Loucy (cell line): ENCODE measurements at regions not wholly inside any gene's neighbourhood (a gene's known extent, or its start where the extent isn't known, plus 50 kb on each side); places are given as distances from the start of the nearest gene placed in this dataset.
A peak's percentile ranks its signal among the peaks of the same experiment; 100 is the strongest.

Experiments
- H2AFZ ChIP-seq: fragments of 200-600 bp; sonication (generic); 2 replicates; pipeline ENCODE4 v1.6.0; 2016; ENCODE audit warnings: antibody characterized with exemption, mild to moderate bottlenecking, low read length, moderate library complexity
- H3F3A ChIP-seq: fragments of 200-600 bp; 2 replicates; pipeline ENCODE4 v1.6.0; 2016; ENCODE audit warnings: antibody characterized with exemption, low read depth, mild to moderate bottlenecking
- H3K27me3 ChIP-seq: fragments of 200-600 bp; sonication (generic); 2 replicates; pipeline ENCODE4 v1.6.1; 2014; ENCODE audit warnings: low read length, mild to moderate bottlenecking; ENCODE audit not compliant: insufficient read depth, poor library complexity, severe bottlenecking
- H3K36me3 ChIP-seq: fragments of 200-600 bp; sonication (generic); 2 replicates; pipeline ENCODE4 v1.6.1; 2016; ENCODE audit warnings: low read length; ENCODE audit not compliant: insufficient read depth
- H3K4me1 ChIP-seq: fragments of 200-600 bp; sonication (generic); 2 replicates; pipeline ENCODE4 v1.5.1; 2014; ENCODE audit warnings: low read length, mild to moderate bottlenecking; ENCODE audit not compliant: insufficient read depth, poor library complexity, severe bottlenecking
- H3K4me2 ChIP-seq: fragments of 200-600 bp; sonication (generic); 2 replicates; pipeline ENCODE4 v1.6.0; 2014; ENCODE audit warnings: antibody characterized with exemption, low read length, low read depth, mild to moderate bottlenecking; ENCODE audit not compliant: poor library complexity, severe bottlenecking
- H3K4me3 ChIP-seq: fragments of 200-600 bp; sonication (generic); 2 replicates; pipeline ENCODE4 v1.5.1; 2014; ENCODE audit warnings: low read length, mild to moderate bottlenecking, mixed read lengths; ENCODE audit not compliant: poor library complexity, severe bottlenecking
- H3K79me2 ChIP-seq: fragments of 200-600 bp; sonication (generic); 2 replicates; pipeline ENCODE4 v1.6.1; 2014; ENCODE audit warnings: low read length; ENCODE audit not compliant: insufficient read depth
- H3K9ac ChIP-seq: fragments of 200-600 bp; sonication (generic); 2 replicates; pipeline ENCODE4 v1.6.0; 2014; ENCODE audit warnings: mild to moderate bottlenecking, low read depth, low read length, moderate library complexity; ENCODE audit not compliant: poor library complexity, severe bottlenecking
- H3K9me2 ChIP-seq: fragments of 200-600 bp; sonication (generic); replicated peaks from 2 replicates; pipeline ENCODE4 v1.6.1; 2016; ENCODE audit warnings: low read depth, low read length, mixed read lengths
- H3K9me3 ChIP-seq: fragments of 200-600 bp; sonication (generic); 2 replicates; pipeline ENCODE4 v1.6.1; 2014; ENCODE audit warnings: mild to moderate bottlenecking, antibody characterized with exemption, low read length, low read depth; ENCODE audit not compliant: insufficient read depth
- H4K20me1 ChIP-seq: fragments of 200-600 bp; sonication (generic); 2 replicates; pipeline ENCODE4 v1.6.0; 2014; ENCODE audit warnings: antibody characterized with exemption, low read length, mild to moderate bottlenecking; ENCODE audit not compliant: insufficient read depth, poor library complexity, severe bottlenecking
- CTCF ChIP-seq: fragments of 200-600 bp; sonication (generic); conservative IDR thresholded peaks from 2 replicates; pipeline ENCODE4 v1.5.1; 2014; ENCODE audit warnings: mild to moderate bottlenecking, antibody characterized with exemption, low read length
- EZH2phosphoT487 ChIP-seq: fragments of 200-600 bp; IDR thresholded peaks from 2 replicates; pipeline ENCODE4 v1.6.1; 2018; ENCODE audit warnings: antibody characterized with exemption, mild to moderate bottlenecking, moderate library complexity, borderline replicate concordance

- Histone ChIP-seq H3K79me2 (no peaks in the 10 kb centered on the region), H3K9ac (no peak overlapping the region), H3F3A (no peaks in the 10 kb centered on the region), H2AFZ (no peak overlapping the region), H3K9me3 (no peaks in the 10 kb centered on the region), H3K27me3 (no peaks in the 10 kb centered on the region), H3K9me2 (no peaks in the 10 kb centered on the region), H3K4me2 (no peak overlapping the region), H3K36me3 (no peaks in the 10 kb centered on the region), H3K4me3 (no peak overlapping the region), H3K4me1 (peaks cover 72% of the 10 kb centered on the region), H4K20me1 (no peaks in the 10 kb centered on the region)
- no peak for TF ChIP-seq CTCF
- no peak for TF ChIP-seq EZH2phosphoT487
Observed at GRCh38 chr12:98402671-98403070, 112.7 kb upstream of the TMPO start.

GRCh38 chr12:98403385-98403784 lies 112.0 kb upstream of the TMPO start:
- Histone ChIP-seq H3K36me3 (no peaks in the 10 kb centered on the region), H3K9me2 (no peaks in the 10 kb centered on the region), H3K4me3 (no peak overlapping the region), H3K4me1 (peaks cover 68% of the 10 kb centered on the region), H3K79me2 (no peaks in the 10 kb centered on the region), H4K20me1 (no peaks in the 10 kb centered on the region), H3F3A (no peaks in the 10 kb centered on the region), H2AFZ (peak overlapping the region; percentile 84; the same call in 1 of the 2 replicates), H3K4me2 (peak overlapping the region; percentile 12), H3K27me3 (no peaks in the 10 kb centered on the region), H3K9me3 (no peaks in the 10 kb centered on the region), H3K9ac (no peak overlapping the region)
- TF ChIP-seq EZH2phosphoT487 (no peak), CTCF (no peak)

GRCh38 chr12:98403936-98404335 lies 111.5 kb upstream of the TMPO start:
- H3K4me1 ChIP-seq = peaks cover 63% of the 10 kb centered on the region
- H3K9me3 ChIP-seq = no peaks in the 10 kb centered on the region
- TF ChIP-seq CTCF = no peak
- TF ChIP-seq EZH2phosphoT487 = no peak

More at GRCh38 chr12:98403936-98404335, 111.5 kb upstream of the TMPO start:
- Histone ChIP-seq H2AFZ (peak overlapping the region; percentile 84), H3K27me3 (no peaks in the 10 kb centered on the region), H3K79me2 (no peaks in the 10 kb centered on the region), H3K9me2 (no peaks in the 10 kb centered on the region), H3K4me2 (peak overlapping the region; percentile 12), H3K9ac (peak overlapping the region; percentile 30), H3K36me3 (no peaks in the 10 kb centered on the region), H3K4me3 (no peak overlapping the region), H3F3A (no peaks in the 10 kb centered on the region), H4K20me1 (no peaks in the 10 kb centered on the region)
